HepG2 (cell line): ENCODE measurements at regions not wholly inside any gene's neighbourhood (a gene's known extent, or its start where the extent isn't known, plus 50 kb on each side); places are given as distances from the start of the nearest gene placed in this dataset.

Experiments used
- AGO1 ChIP-seq: fragments of 200-400 bp; formaldehyde crosslinking; IDR thresholded peaks from 2 replicates; pipeline ENCODE4 v1.6.1; 2017; ENCODE audit warnings: mild to moderate bottlenecking, low read depth, low read length, moderate library complexity; ENCODE audit not compliant: poor library complexity, severe bottlenecking
- MYC ChIP-seq: sonication (generic); formaldehyde crosslinking; IDR thresholded peaks from 2 replicates; pipeline ENCODE4 v1.9.0; 2021; ENCODE audit warnings: missing genetic modification reagents, borderline replicate concordance
- NR3C1 ChIP-seq: sonication (generic); formaldehyde crosslinking; IDR thresholded peaks from 2 replicates; pipeline ENCODE4 v1.4.0; 2020; ENCODE audit warnings: missing genetic modification reagents
- POLR2AphosphoS5 ChIP-seq: IDR thresholded peaks from 2 replicates; pipeline ENCODE4 v1.6.1; 2012; ENCODE audit warnings: low read depth, low read length
- SP2 ChIP-seq: sonication (generic); formaldehyde crosslinking; IDR thresholded peaks from 2 replicates; pipeline ENCODE4 v1.5.1; 2020; ENCODE audit warnings: mild to moderate bottlenecking, missing genetic modification reagents
- SRSF9 ChIP-seq: fragments of 200-400 bp; formaldehyde crosslinking; IDR thresholded peaks from 2 replicates; pipeline ENCODE4 v1.6.1; 2018; ENCODE audit warnings: borderline replicate concordance, mild to moderate bottlenecking, low read depth, low read length; ENCODE audit not compliant: insufficient read depth, poor library complexity, severe bottlenecking
- STAG1 ChIP-seq: sonication (generic); formaldehyde crosslinking; IDR thresholded peaks from 2 replicates; pipeline ENCODE4 v1.4.0; 2020; ENCODE audit warnings: missing genetic modification reagents
- THRA ChIP-seq: sonication (generic); formaldehyde crosslinking; IDR thresholded peaks from 2 replicates; pipeline ENCODE4 v1.4.0; 2020; ENCODE audit warnings: missing genetic modification reagents, borderline replicate concordance
- TRIM24 ChIP-seq: sonication (generic); formaldehyde crosslinking; IDR thresholded peaks from 2 replicates; pipeline ENCODE4 v1.8.0; 2022; ENCODE audit warnings: mild to moderate bottlenecking, missing genetic modification reagents
- ZBTB40 ChIP-seq, 2 experiments: fragments of 450-650 bp in 1 of 2; sonication (generic) in 1 of 2; formaldehyde crosslinking in 1 of 2; IDR thresholded peaks; 2 replicates each; pipeline versions ENCODE4 v1.6.1 to v1.8.0; 2016 to 2022; ENCODE audit warnings: antibody characterized with exemption in 1 of 2, mild to moderate bottlenecking in 1 of 2, missing genetic modification reagents in 1 of 2
- ZNF816 ChIP-seq: sonication (generic); formaldehyde crosslinking; IDR thresholded peaks from 2 replicates; pipeline ENCODE4 v1.8.0; 2022; ENCODE audit warnings: missing genetic modification reagents, mild to moderate bottlenecking, borderline replicate concordance
- ZSCAN31 ChIP-seq: sonication (generic); formaldehyde crosslinking; IDR thresholded peaks from 2 replicates; pipeline ENCODE4 v1.5.0; 2020; ENCODE audit warnings: low read depth, mild to moderate bottlenecking, missing genetic modification reagents
- TF ChIP-seq, protein P1 (sequence below): sonication (generic); formaldehyde crosslinking; IDR thresholded peaks from 2 replicates; pipeline ENCODE4 v1.4.0; 2020; ENCODE audit warnings: missing genetic modification reagents
- TF ChIP-seq, protein P2 (sequence below): sonication (generic); formaldehyde crosslinking; IDR thresholded peaks from 2 replicates; pipeline ENCODE4 v1.4.0; 2020; ENCODE audit warnings: missing genetic modification reagents

DNA sequence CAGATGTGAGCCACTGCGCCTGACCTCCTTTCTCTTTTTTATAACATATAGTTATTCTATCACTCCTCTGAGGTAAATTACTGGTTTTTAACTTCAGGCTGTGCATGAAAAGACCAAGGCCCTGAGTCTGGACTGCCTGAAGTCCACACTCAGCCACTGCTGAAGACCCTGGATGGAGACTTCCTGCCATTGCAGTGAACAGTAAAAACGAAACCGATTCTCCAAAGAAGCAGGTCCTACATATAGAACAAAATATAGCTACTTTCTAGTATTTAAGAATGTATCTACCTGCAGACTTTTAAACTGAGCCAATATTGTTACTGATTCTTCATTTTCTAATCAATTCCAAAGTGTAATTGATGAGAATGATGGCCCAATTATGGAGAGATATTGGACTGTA, 232.8 kb downstream of the CHRM3 start:
- TF ChIP-seq SP2 (CRISPR knock-in tag) (no peak), THRA (CRISPR knock-in tag) (no peak), TRIM24 (CRISPR knock-in tag) (no peak), ZNF816 (CRISPR knock-in tag) (no peak), STAG1 (no peak), ZSCAN31 (CRISPR knock-in tag) (no peak), SRSF9 (no peak), NR3C1 (CRISPR knock-in tag) (no peak), POLR2AphosphoS5 (no peak), AGO1 (no peak), MYC (CRISPR knock-in tag) (no peak), ZBTB40 (IDR thresholded peaks at IDR 0.05) (no peak), ZBTB40 (CRISPR knock-in tag; IDR thresholded peaks at IDR 0.05) (no peak)
- TF ChIP-seq, protein P1, sequence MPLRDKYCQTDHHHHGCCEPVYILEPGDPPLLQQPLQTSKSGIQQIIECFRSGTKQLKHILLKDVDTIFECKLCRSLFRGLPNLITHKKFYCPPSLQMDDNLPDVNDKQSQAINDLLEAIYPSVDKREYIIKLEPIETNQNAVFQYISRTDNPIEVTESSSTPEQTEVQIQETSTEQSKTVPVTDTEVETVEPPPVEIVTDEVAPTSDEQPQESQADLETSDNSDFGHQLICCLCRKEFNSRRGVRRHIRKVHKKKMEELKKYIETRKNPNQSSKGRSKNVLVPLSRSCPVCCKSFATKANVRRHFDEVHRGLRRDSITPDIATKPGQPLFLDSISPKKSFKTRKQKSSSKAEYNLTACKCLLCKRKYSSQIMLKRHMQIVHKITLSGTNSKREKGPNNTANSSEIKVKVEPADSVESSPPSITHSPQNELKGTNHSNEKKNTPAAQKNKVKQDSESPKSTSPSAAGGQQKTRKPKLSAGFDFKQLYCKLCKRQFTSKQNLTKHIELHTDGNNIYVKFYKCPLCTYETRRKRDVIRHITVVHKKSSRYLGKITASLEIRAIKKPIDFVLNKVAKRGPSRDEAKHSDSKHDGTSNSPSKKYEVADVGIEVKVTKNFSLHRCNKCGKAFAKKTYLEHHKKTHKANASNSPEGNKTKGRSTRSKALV (CRISPR knock-in tag) = no peak
- TF ChIP-seq, protein P2, sequence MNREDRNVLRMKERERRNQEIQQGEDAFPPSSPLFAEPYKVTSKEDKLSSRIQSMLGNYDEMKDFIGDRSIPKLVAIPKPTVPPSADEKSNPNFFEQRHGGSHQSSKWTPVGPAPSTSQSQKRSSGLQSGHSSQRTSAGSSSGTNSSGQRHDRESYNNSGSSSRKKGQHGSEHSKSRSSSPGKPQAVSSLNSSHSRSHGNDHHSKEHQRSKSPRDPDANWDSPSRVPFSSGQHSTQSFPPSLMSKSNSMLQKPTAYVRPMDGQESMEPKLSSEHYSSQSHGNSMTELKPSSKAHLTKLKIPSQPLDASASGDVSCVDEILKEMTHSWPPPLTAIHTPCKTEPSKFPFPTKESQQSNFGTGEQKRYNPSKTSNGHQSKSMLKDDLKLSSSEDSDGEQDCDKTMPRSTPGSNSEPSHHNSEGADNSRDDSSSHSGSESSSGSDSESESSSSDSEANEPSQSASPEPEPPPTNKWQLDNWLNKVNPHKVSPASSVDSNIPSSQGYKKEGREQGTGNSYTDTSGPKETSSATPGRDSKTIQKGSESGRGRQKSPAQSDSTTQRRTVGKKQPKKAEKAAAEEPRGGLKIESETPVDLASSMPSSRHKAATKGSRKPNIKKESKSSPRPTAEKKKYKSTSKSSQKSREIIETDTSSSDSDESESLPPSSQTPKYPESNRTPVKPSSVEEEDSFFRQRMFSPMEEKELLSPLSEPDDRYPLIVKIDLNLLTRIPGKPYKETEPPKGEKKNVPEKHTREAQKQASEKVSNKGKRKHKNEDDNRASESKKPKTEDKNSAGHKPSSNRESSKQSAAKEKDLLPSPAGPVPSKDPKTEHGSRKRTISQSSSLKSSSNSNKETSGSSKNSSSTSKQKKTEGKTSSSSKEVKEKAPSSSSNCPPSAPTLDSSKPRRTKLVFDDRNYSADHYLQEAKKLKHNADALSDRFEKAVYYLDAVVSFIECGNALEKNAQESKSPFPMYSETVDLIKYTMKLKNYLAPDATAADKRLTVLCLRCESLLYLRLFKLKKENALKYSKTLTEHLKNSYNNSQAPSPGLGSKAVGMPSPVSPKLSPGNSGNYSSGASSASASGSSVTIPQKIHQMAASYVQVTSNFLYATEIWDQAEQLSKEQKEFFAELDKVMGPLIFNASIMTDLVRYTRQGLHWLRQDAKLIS (CRISPR knock-in tag) = no peak
